ENCODE measurements at regions not wholly inside any gene's neighbourhood (a gene's known extent, or its start where the extent isn't known, plus 50 kb on each side); places are given as distances from the start of the nearest gene placed in this dataset.

DNA sequence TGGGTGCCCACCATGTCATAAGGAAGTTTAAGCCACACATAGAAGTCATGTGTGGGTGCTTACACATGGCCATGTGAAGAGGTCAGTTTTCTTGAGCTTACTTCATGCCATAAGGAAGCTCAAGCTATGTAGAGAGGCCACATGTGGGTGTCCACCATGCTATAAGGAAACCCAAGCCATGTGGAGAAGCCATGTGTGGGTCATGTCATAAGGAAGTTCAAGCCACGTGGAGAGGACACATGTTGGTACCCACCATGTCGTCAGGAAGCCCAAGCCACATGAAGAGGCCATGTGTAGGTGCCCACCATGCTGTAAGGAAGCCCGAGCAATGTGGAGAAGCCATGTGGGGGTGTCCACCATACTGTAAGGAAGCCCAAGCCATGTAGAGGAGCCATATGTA, 1089.2 kb upstream of the AUTS2 start:
- DNase-seq = no peak

DNA sequence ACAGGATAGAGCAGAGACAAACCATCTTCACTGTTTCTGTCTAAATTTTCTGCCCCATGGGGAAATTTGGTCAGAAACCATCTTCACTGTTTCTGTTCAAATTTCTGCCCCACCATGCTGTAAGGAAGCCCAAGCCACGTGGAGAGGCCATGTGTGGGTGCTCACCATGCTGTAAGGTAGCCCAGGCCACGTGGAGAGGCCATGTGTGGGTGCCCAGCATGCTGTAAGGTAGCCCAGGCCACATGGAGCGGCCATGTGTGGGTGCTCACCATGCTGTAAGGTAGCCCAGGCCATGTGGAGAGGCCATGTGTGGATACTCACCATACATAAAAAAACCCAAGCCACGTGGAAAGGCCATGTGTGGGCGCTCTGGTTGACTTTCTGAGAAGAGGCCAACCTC, 1088.7 kb upstream of the AUTS2 start:
- DNase-seq = no peak

DNA sequence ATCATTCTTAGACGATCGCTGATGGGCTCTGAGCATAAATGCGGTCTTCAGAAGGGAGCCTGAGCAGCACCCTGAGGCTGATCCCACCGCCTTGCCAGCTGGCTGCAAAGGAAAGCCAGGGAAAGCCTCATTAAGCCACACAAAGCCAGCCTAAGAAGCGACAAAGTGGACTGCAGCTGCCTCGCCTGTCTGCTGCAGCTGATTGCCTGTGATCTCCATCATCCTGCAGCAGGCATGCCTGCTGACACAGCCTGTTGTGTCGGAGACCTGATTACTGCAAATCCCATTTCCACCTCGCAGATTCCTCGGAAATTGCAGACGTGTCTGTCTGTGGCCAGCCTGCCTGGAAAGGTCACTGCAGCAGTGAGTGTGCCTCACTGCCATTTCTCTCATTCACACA, 1087.0 kb upstream of the AUTS2 start:
- DNase-seq = no peak

DNA sequence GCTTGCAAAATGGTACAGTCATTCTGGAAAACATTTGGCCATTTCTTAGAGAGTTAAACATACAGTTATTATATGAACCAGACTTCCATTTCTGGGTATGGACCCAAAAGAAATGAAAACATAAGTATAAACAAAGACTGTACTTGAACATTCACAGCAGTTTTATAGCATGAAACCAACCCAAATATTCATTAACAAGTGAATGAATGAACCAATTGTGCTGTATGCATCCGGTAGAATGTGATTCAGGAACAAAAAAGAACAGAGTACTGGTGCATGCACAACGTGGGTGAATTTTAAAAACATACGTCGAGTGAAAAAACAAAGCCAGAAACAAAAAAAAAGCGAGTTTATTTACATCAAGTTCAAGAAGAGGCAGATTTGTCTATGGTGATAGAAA, 1085.8 kb upstream of the AUTS2 start:
- no peak for DNase-seq

DNA sequence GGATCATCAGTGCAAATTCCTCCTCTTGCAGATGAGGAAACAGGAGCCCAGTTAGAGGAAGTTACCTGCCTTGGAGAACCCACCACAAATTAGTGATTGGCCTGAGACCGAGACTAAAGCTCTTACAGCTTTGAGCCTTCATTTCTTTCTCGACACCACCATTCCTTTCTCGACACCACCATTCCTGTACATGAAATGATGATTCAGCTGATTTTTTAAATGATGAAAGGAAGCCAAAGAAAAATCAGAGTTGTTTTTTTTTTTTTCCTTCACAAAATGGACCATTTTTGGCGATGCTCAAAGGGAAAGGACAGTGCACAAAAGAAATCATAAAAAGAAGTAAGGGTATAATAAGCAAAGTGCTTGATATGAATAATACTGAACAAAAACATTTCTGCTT, 1080.2 kb upstream of the AUTS2 start:
- DNase-seq = no peak

DNA sequence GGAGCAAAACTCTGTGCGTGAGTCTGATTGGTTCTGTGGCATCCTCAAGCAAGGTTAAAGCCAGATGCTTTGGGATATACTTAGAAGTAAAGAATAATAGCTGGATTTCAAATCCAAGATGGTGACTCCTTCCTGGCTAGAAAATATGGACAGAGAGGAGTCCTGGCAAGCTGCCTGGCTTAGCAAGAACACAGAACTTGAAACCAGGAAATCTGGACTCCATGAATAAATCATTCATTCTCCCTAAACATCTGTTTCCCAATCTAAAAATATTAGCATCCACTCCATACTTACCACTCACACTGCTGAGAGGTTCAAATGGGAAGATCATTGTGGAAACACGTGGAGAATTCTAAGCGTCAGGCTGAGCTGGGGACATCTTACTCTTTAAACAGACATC, 1074.1 kb upstream of the AUTS2 start:
- DNase-seq = no peak

DNA sequence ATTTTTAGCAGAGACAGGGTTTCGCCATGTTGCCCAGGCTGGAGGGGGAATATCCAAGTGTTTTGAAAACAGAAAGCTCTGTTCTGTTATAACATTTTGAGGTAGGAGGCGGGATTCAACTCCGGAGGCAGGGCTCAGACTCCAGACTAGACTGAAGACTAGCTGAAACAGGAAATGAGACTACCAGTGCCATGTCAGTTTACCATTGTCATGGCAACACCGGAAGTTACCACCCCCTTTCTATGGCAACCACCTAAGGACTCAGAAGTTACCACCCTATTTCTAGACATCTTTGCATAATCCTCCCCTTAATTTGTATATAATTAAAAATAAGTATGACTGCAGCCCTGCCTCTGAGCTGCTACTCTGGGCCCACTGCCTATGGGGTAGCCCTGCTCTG, 1069.1 kb upstream of the AUTS2 start:
- DNase-seq = no peak

DNA sequence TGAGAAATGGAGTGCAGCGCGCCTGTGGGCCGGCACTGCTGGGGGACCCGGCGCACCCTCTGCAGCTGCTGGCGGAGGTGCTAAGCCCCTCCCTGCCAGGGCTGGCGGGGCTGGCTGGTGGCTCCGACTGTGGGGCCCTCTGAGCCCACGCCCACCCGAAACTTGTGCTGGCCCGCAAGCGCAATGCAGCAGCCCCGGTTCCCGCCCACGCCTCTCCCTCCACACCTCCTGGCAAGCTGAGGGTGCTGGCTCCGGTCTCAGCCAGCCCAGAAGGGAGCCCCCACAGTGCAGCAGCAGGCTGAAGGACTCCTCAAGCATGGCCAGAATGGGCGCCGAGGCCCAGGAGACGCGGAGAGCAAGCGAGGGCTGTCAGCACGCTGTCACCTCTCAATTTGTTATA, 1063.0 kb upstream of the AUTS2 start:
- no peak for DNase-seq

DNA sequence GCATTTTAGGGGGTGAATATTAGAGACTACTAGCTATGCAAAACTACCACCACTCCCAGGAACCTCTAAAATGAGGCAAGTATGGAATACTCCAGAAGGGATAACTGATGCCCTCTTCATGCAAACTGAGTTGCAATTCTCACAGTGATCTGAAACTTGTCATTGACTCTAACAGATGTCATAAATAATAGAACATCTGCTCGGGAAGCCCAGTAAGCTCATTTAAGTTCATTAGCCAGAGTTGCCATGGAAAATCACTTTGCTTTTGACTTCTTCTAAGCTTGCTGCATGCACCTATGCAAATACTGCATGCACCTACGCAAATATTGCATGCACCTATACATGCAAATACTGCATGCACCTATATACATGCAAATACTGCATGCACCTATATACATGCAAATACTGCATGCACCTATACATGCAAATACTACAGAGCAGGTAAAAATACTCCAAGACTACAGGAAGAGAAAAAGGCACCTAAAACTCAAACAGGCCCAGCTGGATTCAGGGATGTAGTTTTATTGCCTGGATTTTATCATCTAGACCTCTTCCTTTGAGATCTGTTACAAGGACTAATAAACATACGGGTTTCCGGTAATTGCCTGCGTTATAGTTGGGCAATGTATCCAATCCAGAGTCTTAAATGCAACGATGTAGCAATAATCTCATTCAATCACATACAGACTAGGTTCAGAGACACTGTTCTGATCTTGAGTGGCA, 1061.1 kb upstream of the AUTS2 start:
- no peak for DNase-seq

DNA sequence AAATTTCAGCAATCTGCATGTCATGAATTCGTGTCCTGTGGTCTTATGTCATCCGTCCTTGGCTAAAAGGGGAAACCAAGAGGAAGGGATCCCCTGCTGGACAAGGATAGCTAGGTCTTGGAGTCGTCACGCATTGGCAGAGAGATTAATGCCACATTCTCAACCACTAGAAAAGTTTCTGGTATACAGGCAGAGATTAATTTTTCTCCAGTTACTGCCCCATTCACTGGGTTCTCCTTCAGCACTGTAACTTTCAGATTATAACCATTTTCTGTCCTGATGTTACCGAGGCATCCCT, 1060.6 kb upstream of the AUTS2 start:
- no peak for DNase-seq

DNA sequence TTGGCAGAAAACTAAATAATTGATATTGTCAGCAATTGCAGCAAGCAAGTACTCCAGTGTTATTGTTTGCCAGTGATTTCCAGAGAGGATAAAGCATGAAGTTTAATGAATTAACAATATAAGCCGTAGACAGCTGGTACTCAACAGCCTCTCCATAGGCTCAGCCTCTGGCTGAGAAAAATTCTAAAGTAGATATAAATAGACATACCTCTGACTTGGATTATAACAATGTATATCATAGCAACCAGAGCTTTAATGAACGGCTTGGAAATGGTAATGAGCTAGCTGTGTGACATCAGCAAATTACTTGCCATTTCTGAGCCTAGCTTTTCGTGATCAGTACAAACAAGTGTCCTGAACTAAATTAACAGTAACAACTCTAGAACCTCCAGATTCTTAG, 1055.4 kb upstream of the AUTS2 start:
- DNase-seq = no peak

DNA sequence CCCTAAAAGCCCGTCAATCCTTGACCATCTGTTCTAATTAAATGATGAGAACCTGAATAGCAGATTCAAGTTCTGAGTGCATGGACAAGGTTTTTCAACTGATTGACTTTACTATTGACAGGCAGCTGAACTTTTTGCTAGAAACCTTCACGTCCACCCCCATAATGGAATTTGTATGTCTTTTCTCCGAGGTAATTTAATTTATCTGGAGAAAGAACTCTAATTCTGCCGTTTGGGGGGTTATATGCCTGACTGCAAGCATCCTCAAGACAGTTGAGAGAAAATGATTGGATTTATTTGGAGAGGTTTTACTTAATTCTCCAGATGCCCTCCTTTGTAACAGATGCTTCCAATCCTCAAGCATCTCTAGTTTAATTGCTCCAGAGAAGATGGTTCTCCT, 1053.4 kb upstream of the AUTS2 start:
- DNase-seq = no peak

DNA sequence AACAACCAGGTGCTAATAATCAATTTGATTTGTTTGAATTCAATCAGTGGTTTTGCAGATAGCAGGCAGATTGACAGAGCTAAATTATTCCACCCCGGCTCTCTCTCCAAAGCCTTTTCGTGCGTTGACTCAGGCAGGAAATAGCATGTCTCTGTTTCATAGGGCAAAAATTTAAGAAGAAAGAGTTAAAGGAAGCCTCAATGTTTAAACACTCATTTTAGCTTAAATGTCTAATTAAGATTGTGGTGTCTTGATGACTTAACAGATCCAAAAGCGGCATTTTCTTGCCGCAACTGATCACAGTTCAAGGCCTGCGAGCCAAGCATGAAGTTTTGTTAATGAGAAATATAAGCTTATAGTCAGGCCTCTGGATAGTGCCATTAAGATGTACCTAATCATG, 1051.1 kb upstream of the AUTS2 start:
- no peak for DNase-seq

DNA sequence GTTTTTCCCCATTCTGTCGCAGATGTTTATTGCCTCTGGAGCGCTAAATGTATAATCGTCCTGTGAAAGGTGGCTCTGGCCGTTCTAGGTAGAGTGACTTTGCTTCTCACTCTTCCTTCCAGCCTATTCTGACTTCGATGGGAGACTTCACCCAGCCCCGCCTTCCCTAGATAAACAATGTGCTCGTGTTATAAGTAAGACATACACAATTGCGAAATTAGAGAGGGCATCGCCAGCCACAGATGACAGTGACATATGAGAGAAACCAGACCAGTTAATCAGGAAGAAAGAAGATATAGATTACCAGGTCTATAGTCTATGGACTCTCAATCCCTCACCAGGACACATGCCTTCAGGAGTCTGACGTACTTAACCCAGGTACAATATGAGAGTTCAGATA, 1050.5 kb upstream of the AUTS2 start:
- DNase-seq = no peak

DNA sequence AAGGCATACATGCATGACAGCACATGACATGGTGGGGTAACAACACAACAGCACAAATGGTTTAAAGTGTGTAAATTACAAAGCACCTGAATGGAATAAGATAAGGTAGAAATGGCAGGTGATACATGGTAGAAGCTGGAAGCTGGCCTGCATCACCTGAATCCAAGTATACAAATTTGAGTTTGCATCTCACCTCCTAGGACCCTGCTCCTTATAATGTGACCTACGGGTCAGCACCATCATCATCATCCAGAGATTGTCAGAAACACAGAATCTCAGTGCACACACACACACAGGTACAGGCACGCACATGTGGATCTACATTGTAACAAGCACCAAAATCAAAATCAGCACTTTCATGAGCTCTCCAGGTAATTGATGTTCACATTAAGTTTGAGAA, 1048.2 kb upstream of the AUTS2 start:
- no peak for DNase-seq

DNA sequence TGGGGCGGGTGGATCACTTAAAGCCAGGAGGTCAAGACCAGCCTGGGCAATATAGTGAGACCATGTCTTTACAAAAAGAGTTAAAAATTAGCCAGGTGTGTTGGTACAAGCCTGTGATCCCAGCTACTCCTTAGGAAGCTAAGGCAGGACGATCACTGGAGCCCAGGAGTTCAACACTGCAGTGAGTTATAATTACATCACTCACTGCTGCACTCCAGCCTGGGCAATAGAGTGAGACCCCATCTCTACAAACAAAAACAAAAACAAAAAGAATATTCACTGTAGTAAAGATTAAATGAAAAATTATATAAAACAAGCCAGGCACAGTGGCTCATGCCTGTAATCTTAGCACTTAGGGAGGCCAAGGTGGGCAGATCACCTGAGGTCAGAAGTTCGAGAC, 1047.6 kb upstream of the AUTS2 start:
- DNase-seq = no peak

DNA sequence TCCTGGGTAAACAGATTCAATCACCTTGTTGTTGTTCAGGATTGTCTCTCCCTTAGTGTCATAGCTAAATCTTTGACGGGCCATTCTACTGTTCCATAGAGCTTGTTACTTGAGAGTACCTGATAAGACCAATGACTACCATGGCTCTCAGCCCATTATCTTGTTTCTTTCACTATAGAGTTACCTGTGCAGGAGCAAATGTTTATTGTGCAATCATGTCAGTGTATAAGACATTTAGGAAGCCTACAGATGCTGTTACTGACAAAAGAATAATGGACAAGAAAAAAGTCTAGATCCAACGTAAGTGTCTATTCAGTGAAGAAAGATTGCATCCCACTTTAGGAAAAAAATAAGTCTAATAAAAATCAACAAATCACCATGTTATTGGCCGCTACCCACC, 1041.7 kb upstream of the AUTS2 start:
- no peak for DNase-seq

DNA sequence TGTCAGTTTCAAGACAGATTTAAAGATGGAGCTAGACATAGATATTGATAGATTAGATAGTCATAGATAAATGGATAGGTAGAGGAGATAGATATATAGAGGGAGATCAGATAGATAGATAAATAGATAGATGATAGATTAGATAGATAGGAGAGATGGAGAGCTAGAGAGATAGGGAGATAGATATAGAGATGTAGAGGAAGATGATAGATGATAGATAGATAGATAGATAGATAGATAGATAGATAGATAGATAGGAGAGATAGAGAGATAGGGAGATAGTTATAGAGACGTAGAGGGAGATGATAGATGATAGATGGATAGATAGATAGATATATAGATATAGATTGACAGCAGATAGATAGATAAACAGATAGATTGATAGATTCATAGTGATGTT, 1038.8 kb upstream of the AUTS2 start:
- no peak for DNase-seq

DNA sequence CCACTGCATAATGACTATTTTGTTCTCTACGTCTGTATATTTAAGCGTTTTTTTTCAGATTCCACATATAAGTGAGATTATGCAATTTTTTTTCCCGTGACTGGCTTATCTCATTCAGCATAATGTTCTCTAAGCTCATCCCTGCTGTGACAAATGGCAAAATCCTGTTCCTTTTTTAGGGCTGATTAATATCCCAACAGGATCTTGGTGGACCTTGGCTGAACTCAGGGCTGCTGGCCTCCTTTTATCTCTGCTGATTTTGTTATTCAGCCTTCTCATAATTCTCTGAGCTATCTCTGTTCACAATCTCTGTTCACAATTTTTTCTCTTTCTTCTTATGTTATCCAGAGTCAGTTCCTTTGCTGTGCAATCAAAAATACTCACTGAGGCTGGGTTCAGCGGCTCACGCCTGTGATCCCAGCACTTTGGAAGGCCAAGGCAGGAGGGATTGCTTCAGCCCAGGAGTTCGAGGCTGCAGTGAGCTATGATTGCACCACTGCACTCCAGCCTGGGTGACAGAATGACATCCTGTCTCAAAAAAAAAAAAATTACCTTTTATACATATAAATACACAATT, 1035.9 kb upstream of the AUTS2 start:
- no peak for DNase-seq

DNA sequence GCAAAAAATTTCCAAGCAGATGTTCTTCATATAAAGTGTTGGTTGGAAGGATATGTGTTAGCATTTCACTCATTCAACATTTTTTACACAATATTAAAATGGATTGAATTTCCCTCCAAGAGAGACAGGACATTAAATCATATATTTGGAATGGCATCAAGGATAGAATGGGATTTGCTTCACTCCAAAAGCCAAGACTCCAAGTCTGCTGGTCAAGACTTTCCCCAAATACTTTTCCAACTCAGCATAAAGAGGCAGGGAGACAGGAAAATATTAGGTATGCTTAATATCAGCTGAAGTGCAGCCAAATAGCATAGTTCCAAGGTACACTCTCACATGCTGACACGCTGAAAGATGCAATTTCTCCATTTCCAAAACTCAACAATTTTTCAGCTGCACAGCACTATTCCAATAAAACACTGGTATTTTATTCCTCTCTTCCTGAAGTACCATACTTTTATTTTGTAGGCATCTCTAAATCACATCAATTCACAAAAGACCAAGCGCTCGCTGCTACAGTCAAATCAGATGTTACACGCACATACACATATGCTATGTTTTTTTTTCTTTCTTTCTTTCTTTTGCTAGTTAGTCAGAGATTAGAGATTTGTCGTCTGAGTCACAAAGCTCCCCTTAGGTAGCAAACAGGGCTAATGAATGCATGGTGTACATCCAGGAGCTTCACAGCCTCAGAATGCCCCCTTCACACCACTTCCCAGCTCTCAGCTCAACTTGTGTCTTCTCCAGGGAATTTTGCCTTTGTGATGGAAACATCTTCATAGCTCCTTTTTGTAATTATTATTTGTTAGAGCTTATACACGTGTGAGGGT, 1033.8 kb upstream of the AUTS2 start:
- DNase-seq = no peak

DNA sequence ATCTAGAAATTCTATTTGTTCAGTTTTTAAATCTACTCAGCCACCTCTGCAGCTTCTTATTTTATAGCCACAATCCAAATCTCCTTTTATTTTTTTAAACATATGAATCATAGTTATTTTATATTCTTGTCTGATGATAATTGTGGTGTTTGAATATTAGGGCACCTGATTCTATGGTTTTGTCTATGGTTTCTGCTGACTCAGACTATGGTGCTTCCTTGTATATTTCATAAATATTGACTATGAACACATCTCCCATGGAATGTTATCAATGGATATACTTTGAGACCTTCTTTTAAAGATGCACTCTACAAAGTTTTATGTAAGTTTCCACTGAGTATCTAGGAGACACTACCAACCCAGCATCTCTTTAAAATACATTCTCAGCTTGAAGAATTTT, 1027.0 kb upstream of the AUTS2 start:
- no peak for DNase-seq

DNA sequence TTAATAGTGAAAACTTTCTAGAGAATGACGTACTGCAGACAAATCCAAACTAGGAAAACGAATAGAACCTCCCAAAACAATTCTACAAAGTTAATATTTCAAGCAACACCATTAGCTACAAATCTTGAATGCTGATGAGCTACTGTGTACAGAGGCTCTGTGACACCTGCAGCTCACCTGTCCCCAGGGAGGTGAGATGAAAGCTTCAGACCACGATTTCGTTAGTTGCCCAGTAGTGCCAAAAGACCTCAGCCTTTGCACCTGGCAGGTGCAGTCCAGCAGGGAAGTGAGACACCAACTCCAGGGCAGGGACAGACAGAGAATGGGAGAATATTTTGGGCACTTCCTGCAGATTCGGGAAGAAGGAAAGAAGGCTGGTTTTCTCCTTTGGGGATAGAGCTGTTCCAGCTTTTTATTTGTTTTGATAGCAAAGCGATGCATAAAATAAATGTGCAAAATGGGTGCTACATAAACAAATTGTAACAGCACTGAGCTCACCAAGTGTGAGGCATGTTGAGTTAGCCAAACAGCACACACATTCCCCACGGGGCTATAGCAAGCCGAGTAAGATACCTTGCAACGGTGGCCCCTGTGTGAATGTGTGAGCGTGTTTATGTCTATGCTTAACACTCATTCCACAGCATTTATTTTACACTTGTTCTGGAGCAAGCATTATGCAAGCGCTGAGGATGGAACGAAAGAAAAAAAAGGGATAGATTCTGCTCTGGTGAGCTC, 1024.8 kb upstream of the AUTS2 start:
- DNase-seq = no peak

DNA sequence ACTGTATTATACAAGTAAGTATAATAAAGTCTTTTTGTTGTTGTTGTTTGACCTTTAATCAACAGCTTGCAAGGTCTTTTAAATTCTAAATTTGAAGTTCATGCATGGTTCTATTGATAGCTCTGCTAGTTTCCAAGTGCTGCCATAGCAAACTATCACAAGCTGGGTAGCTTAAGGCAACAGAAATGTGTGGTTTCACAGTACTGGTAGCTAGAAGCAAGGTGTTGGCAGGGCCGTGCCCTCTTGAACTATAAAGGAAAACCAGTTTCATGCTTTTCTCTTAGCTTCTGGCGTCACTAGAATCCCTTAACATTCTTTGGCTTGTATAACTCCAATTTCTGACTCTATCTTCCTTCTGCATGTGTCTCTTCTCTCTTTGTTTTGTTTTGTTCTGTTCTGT, 1021.9 kb upstream of the AUTS2 start:
- no peak for DNase-seq

DNA sequence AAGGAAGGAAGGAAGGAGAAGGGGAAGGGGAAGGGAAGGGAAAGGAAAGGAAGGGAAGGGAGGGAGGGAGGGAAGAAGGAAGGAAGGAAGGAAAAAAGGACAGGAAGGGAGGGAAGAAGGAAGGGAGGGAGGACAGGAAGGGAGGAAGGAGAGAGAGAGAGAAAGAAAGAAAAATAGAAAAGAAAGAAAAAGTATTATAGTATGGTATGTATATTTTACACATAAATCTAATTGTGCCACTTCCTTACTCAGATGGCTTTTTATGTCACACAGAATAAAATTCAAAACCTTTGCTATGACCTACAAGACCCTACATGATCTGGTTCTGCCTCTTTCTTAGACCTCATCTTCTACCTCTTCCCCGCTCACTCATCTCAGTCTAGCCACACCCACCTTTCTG, 1016.9 kb upstream of the AUTS2 start:
- no peak for DNase-seq

Measured in right forelimb (tissue), 1 donor.